Coronary artery (tissue), 2 donors: ENCODE measurements at regions not wholly inside any gene's neighbourhood (a gene's known extent, or its start where the extent isn't known, plus 50 kb on each side); places are given as distances from the start of the nearest gene placed in this dataset.
"Not testable (repeated sequence)": the region's sequence is repeated elsewhere in the genome, so short reads cannot be mapped to it uniquely, and the experiment has no call there.

ENCODE experiments used
- DNase-seq: peaks from one replicate; pipeline ENCODE4 v3.0.0-alpha.2; 2017; ENCODE audit warnings: low spot score
- H3K27ac ChIP-seq, 2 donors: fragments of 200-600 bp; sonication (generic); one replicate each; pipeline ENCODE4 v1.5.1; 2016 to 2019
- H3K4me3 ChIP-seq: fragments of 200-600 bp; sonication (generic); 2 replicates; pipeline ENCODE4 v1.5.1; 2016; ENCODE audit warnings: mild to moderate bottlenecking, moderate library complexity
- TF ChIP-seq, protein P1 (sequence below): fragments of 200-600 bp; sonication (generic); IDR thresholded peaks from one replicate; pipeline ENCODE4 v1.5.1; 2019; ENCODE audit warnings: antibody characterized with exemption

GRCh38 chr5:54384356-54384933, 71.1 kb upstream of the HSPB3 start:
- Histone ChIP-seq H3K4me3 (no peak overlapping the region), H3K27ac (no peak overlapping the region)
- TF ChIP-seq, protein P1, sequence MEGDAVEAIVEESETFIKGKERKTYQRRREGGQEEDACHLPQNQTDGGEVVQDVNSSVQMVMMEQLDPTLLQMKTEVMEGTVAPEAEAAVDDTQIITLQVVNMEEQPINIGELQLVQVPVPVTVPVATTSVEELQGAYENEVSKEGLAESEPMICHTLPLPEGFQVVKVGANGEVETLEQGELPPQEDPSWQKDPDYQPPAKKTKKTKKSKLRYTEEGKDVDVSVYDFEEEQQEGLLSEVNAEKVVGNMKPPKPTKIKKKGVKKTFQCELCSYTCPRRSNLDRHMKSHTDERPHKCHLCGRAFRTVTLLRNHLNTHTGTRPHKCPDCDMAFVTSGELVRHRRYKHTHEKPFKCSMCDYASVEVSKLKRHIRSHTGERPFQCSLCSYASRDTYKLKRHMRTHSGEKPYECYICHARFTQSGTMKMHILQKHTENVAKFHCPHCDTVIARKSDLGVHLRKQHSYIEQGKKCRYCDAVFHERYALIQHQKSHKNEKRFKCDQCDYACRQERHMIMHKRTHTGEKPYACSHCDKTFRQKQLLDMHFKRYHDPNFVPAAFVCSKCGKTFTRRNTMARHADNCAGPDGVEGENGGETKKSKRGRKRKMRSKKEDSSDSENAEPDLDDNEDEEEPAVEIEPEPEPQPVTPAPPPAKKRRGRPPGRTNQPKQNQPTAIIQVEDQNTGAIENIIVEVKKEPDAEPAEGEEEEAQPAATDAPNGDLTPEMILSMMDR = no peak
- DNase-seq = no peak

- no peak overlapping the region for H3K27ac ChIP-seq
- no peak for DNase-seq
- TF ChIP-seq, protein P1 = no peak
- no peak overlapping the region for H3K4me3 ChIP-seq
Measured at GRCh38 chr5:54383941-54384340, 71.6 kb upstream of the HSPB3 start.

DNA sequence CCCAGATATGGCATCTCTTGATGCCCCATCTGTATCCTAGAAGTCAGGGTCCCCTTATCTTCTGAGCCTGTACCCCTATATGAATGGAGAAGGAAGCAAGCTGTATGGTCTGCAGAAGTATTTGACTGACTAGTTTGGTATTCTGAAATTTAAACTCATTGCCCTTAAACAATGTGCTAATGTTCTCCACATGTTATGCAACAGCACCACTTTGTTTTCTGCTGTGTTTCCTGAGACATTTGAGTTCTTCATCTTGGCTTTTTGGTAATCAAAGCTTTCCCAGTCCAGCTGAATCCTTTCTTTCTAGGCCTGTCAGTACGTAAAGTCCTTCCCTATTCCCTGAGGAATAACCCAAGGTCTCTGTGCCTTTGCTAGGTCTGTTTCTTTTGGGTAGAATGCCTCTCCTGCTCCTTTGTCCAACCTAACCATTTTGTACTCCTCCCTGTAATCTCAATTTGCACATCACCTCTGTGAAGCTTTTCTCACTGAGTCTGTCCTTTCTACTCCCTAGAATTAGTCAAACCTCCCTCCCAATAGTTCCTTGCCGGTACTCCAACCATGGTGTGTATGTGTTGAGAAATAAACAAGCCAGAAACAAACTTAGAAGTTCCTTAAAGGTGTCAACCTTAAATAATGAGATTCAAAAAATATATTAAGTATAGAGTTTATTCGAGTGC, 72.1 kb upstream of the HSPB3 start:
- DNase-seq = no peak
- Histone ChIP-seq H3K27ac (peak overlapping the region in 1 of 2 donors; percentile 36), H3K4me3 (no peak overlapping the region)
- TF ChIP-seq, protein P1 = no peak

- DNase-seq, H3K27ac ChIP-seq, H3K4me3 ChIP-seq: not testable (repeated sequence)
Measured at GRCh38 chr5:54381319-54381718, 70.9 kb upstream of the ARL15 start.

GRCh38 chr5:54379590-54379989, 69.2 kb upstream of the ARL15 start:
- H3K27ac ChIP-seq = no peak overlapping the region
- TF ChIP-seq, protein P1 = no peak
- no peak for DNase-seq
- H3K4me3 ChIP-seq = no peak overlapping the region

DNA sequence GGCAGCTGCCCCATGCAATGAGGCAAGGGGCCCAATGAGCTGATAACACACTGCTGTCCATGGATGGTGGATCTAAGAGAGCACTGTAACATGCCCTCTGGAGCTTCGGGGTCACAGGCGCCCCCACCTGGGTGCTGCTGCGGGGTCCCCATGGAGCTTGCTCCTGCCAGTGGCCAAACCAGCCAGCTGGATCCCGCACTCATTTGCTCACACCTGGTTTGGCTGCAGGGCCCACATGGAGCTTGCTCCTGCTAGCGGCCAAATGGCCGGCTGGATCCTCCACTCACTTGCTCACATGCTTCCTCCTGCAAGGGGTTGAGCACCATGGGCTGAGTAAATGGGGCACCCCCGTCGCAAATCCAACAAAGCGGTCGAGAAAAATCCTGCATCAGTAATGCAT, 68.3 kb upstream of the ARL15 start:
- Histone ChIP-seq H3K4me3 (no peak overlapping the region), H3K27ac (no peak overlapping the region)
- TF ChIP-seq, protein P1 = no peak
- DNase-seq = no peak

DNA sequence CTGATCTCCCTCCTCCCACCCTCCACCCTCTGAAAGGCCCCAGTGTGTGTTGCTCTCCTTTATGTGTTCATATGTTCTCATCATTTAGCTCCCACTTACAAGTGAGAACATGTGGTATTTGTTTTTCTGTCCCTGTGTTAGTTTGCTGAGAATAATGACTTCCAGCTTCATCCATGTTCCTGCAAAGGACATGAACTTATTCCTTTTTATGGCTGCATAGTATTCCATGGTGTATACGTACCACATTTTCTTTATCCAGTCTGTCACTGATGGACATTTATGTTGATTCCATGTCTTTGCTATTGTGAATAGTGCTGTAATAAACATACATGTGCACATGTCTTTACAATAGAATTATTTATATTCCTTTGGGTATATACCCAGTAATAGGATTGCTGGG, 67.0 kb upstream of the ARL15 start:
- H3K27ac ChIP-seq, DNase-seq, H3K4me3 ChIP-seq: not testable (repeated sequence)

DNA sequence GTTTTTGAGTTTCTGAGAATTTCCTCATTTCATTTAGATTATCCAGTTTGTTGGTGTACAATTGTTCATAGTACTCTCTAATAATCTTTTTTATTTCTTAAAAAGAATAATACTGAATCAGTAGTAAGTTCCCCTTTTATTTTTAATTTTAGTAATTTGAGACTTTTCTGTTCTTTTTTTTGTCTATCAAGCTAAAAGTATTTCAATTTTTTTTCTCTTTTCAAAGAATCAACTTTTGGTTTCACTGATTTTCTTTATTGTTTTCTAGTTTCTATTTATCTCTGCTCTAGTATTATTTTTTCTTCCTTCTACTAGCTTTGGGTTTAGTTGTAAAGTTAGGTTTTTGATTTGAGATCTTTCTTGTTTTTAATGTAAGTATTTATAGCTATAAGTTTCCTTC, 60.6 kb upstream of the ARL15 start:
- Histone ChIP-seq H3K27ac (no peak overlapping the region), H3K4me3 (no peak overlapping the region)
- TF ChIP-seq, protein P1 = no peak
- DNase-seq = no peak
